ENCODE measurements at regions not wholly inside any gene's neighbourhood (a gene's known extent, or its start where the extent isn't known, plus 50 kb on each side); places are given as distances from the start of the nearest gene placed in this dataset.

- no peaks in the 10 kb centered on the region for H3K9me2 ChIP-seq (ENCODE audit: insufficient read depth, low read length)
- intact Hi-C loops (cut with micrococcal nuclease; ENCODE audit: unreplicated experiment): no loop called here
- TF ChIP-seq CTCF (conservative IDR thresholded peaks at IDR 0.05; ENCODE audit: low read length) (no peak), EZH2phosphoT487 (IDR thresholded peaks at IDR 0.05; ENCODE audit: borderline replicate concordance, low read depth, low read length) (no peak)
- no peak overlapping the region for H3K27ac ChIP-seq (ENCODE audit: low read depth, low read length, poor library complexity, severe bottlenecking)
- H3K36me3 ChIP-seq (ENCODE audit: insufficient read depth, low read length): no peaks in the 10 kb centered on the region
- POLR2A ChIA-PET: no interaction called here
- H2AFZ ChIP-seq (ENCODE audit: low read length): no peak overlapping the region
- no peak overlapping the region for H3K4me2 ChIP-seq (ENCODE audit: low read length)
- no peaks in the 10 kb centered on the region for H3K9me3 ChIP-seq (ENCODE audit: low read length)
- no peaks in the 10 kb centered on the region for H3K4me1 ChIP-seq (ENCODE audit: insufficient read depth, low read length, poor library complexity, severe bottlenecking)
- H3K79me2 ChIP-seq (ENCODE audit: insufficient read depth, low read depth, low read length): no peaks in the 10 kb centered on the region
- CTCF ChIA-PET (ENCODE audit: unreplicated experiment): no interaction called here
- no TSS peak for BruUV-seq (replicated peaks)
- DNase-seq (ENCODE audit: low spot score): no peak
- H4K20me1 ChIP-seq (ENCODE audit: insufficient read depth, low read length): no peaks in the 10 kb centered on the region
- H3K4me3 ChIP-seq (ENCODE audit: low read depth, low read length, poor library complexity, severe bottlenecking): no peak overlapping the region
Observed at GRCh38 chr6:1503811-1504210, 105.9 kb upstream of the FOXC1 start.

- DNase-seq (ENCODE audit: low spot score): no peak
- TF ChIP-seq EZH2phosphoT487 (IDR thresholded peaks at IDR 0.05; ENCODE audit: borderline replicate concordance, low read depth, low read length) (no peak), CTCF (conservative IDR thresholded peaks at IDR 0.05; ENCODE audit: low read length) (no peak)
- no peaks in the 10 kb centered on the region for H3K79me2 ChIP-seq (ENCODE audit: insufficient read depth, low read depth, low read length)
- no peaks in the 10 kb centered on the region for H3K4me1 ChIP-seq (ENCODE audit: insufficient read depth, low read length, poor library complexity, severe bottlenecking)
- ChIA-PET POLR2A (no interaction called here), CTCF (ENCODE audit: unreplicated experiment) (no interaction called here)
- no peaks in the 10 kb centered on the region for H4K20me1 ChIP-seq (ENCODE audit: insufficient read depth, low read length)
- H3K4me2 ChIP-seq (ENCODE audit: low read length): no peak overlapping the region
- H2AFZ ChIP-seq (ENCODE audit: low read length): no peak overlapping the region
- H3K36me3 ChIP-seq (ENCODE audit: insufficient read depth, low read length): no peaks in the 10 kb centered on the region
- H3K27ac ChIP-seq (ENCODE audit: low read depth, low read length, poor library complexity, severe bottlenecking): no peak overlapping the region
- no peaks in the 10 kb centered on the region for H3K9me3 ChIP-seq (ENCODE audit: low read length)
- intact Hi-C loops (cut with micrococcal nuclease; ENCODE audit: unreplicated experiment): no loop called here
- BruUV-seq (replicated peaks): no TSS peak
- H3K4me3 ChIP-seq (ENCODE audit: low read depth, low read length, poor library complexity, severe bottlenecking): no peak overlapping the region
- no peaks in the 10 kb centered on the region for H3K9me2 ChIP-seq (ENCODE audit: insufficient read depth, low read length)
Observed at GRCh38 chr6:1504465-1504864, 105.2 kb upstream of the FOXC1 start.

- TF ChIP-seq CTCF (conservative IDR thresholded peaks at IDR 0.05; ENCODE audit: low read length): no peak
- no peaks in the 10 kb centered on the region for H3K9me2 ChIP-seq (ENCODE audit: insufficient read depth, low read length)
- no peaks in the 10 kb centered on the region for H3K36me3 ChIP-seq (ENCODE audit: insufficient read depth, low read length)
- H3K9me3 ChIP-seq (ENCODE audit: low read length): no peaks in the 10 kb centered on the region
- no peak overlapping the region for H3K4me3 ChIP-seq (ENCODE audit: low read depth, low read length, poor library complexity, severe bottlenecking)
- BruUV-seq (replicated peaks): no TSS peak
- H3K4me1 ChIP-seq (ENCODE audit: insufficient read depth, low read length, poor library complexity, severe bottlenecking): no peaks in the 10 kb centered on the region
- H3K79me2 ChIP-seq (ENCODE audit: insufficient read depth, low read depth, low read length): no peaks in the 10 kb centered on the region
- H3K4me2 ChIP-seq (ENCODE audit: low read length): no peak overlapping the region
- intact Hi-C loops (cut with micrococcal nuclease; ENCODE audit: unreplicated experiment): no loop called here
- H3K27ac ChIP-seq (ENCODE audit: low read depth, low read length, poor library complexity, severe bottlenecking): no peak overlapping the region
- CTCF ChIA-PET (ENCODE audit: unreplicated experiment): no interaction called here
- no peaks in the 10 kb centered on the region for H4K20me1 ChIP-seq (ENCODE audit: insufficient read depth, low read length)
- POLR2A ChIA-PET: no interaction called here
- no peak for DNase-seq (ENCODE audit: low spot score)
- no peak overlapping the region for H2AFZ ChIP-seq (ENCODE audit: low read length)
Observed at GRCh38 chr6:1507251-1507650, 102.5 kb upstream of the FOXC1 start.
